ENCODE measurements at regions not wholly inside any gene's neighbourhood (a gene's known extent, or its start where the extent isn't known, plus 50 kb on each side); places are given as distances from the start of the nearest gene placed in this dataset.

DNA sequence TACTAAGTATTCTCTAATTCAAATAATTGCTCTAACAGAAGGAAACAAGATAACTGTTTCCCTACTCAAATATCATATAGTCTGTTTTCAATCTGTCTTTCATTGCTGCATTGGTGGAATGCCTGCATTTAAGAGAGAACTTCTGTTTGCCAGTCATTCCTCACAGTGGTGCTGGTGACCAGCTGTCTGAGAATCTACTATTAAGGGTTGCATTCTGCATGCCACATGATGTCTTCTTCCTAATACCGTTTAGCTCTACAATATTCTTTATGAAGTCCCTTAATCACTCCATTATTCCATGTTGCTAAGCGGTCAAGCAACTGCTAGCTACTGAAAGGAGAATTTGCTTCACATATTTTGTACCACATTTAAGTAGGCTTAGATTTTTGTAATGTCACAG is 167.1 kb upstream of the CENPE start:
- intact Hi-C loops (cut with micrococcal nuclease; ENCODE audit: unreplicated experiment), result no loop called here
- no peak overlapping the region for H2AFZ ChIP-seq (ENCODE audit: control insufficient read depth, low read depth, low read length)
- SMC1A ChIA-PET (ENCODE audit: uncharacterized antibody, unreplicated experiment), result interaction anchor here (1.2 kb wide), 1 partner anchor 33 kb away, joined by 3 read pairs; no protein-coding TSS in a partner anchor
- POLR2A ChIA-PET, result no interaction called here
- DNase-seq (ENCODE audit: low read depth, low spot score) (no peak), ATAC-seq (no peak), FAIRE-seq (no peak)
- CTCF ChIA-PET, result no interaction called here
- H3K79me2 ChIP-seq (ENCODE audit: control insufficient read depth, insufficient read depth, low read length), result no peaks in the 10 kb centered on the region
- H3K4me2 ChIP-seq (ENCODE audit: control insufficient read depth, insufficient read depth), result no peak overlapping the region
- in situ Hi-C loops (cut with MboI), result no loop called here
- RAD21 ChIA-PET (ENCODE audit: unreplicated experiment), result no interaction called here
- H3K4me3 ChIP-seq, result no peak overlapping the region
- H4K20me1 ChIP-seq (ENCODE audit: control insufficient read depth, insufficient read depth), result no peaks in the 10 kb centered on the region
- H3K27me3 ChIP-seq (replicated peaks in 1 of 2; ENCODE audit: control insufficient read depth in 2 of 2, insufficient read depth in 2 of 2, low read length in 1 of 2), result no peaks in the 10 kb centered on the region
- no peaks in the 10 kb centered on the region for H3K4me1 ChIP-seq (ENCODE audit: control insufficient read depth, insufficient read depth, low read length)
- H3K27ac ChIP-seq (ENCODE audit: control insufficient read depth, insufficient read depth), result no peak overlapping the region
- H3K36me3 ChIP-seq (ENCODE audit: control insufficient read depth in 2 of 2, insufficient read depth in 2 of 2, low read length in 1 of 2), result no peaks in the 10 kb centered on the region
- WGBS (ENCODE audit: insufficient coverage, insufficient replicate concordance, low lambda C conversion rate, missing lambda C conversion rate), result 21% methylated on average over 2 of the region's 2 CpGs
- no peaks in the 10 kb centered on the region for H3K9me3 ChIP-seq (replicated peaks; ENCODE audit: control insufficient read depth, insufficient read depth, low read length)
- no TSS peak for BruUV-seq (replicated peaks)
- TF ChIP-seq RAD21 (IDR thresholded peaks at IDR 0.05; ENCODE audit: insufficient read depth, low read depth, low read length) (0 out of 2 replicates have a peak, but pooled peaks have one; percentile 1), NFXL1 (IDR thresholded peaks at IDR 0.05; ENCODE audit: borderline replicate concordance) (no peak)
- no peak overlapping the region for H3K9ac ChIP-seq (ENCODE audit: control insufficient read depth, insufficient read depth, low read length)

DNA sequence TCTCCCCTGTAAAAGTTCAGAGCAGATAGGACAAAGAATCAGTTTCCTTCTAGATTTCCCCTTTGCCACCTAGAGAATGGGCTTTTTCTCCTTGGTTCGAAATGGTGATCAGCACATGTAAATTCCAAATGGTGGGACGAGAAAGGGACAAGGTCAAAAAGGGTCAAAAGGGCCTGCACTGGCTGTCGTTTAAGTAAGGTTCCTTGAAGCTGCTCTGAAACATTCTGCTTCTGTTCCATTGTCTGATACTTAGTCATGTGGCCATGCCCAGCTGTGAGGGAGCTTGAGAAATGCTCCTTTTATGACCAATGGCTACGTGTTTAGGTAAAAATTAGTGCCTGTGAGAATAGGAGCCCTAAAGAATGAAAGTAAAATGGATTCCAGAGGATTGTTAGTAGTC is 165.9 kb upstream of the CENPE start:
- Histone ChIP-seq H3K4me3 (no peak overlapping the region), H3K9me3 (replicated peaks; ENCODE audit: control insufficient read depth, insufficient read depth, low read length) (no peaks in the 10 kb centered on the region; the same call in 2 of the 3 replicates), H3K4me1 (ENCODE audit: control insufficient read depth, insufficient read depth, low read length) (no peaks in the 10 kb centered on the region), H3K27me3 (replicated peaks in 1 of 2; ENCODE audit: control insufficient read depth in 2 of 2, insufficient read depth in 2 of 2, low read length in 1 of 2) (no peaks in the 10 kb centered on the region), H3K79me2 (ENCODE audit: control insufficient read depth, insufficient read depth, low read length) (no peaks in the 10 kb centered on the region), H4K20me1 (ENCODE audit: control insufficient read depth, insufficient read depth) (no peaks in the 10 kb centered on the region), H3K36me3 (ENCODE audit: control insufficient read depth in 2 of 2, insufficient read depth in 2 of 2, low read length in 1 of 2) (no peaks in the 10 kb centered on the region), H3K27ac (ENCODE audit: control insufficient read depth, insufficient read depth) (no peak overlapping the region), H3K9ac (ENCODE audit: control insufficient read depth, insufficient read depth, low read length) (no peak overlapping the region), H2AFZ (ENCODE audit: control insufficient read depth, low read depth, low read length) (no peak overlapping the region), H3K4me2 (ENCODE audit: control insufficient read depth, insufficient read depth) (no peak overlapping the region)
- no peak for ATAC-seq
- DNase-seq (ENCODE audit: low read depth, low spot score), result no peak
- no peak for FAIRE-seq
- CTCF ChIA-PET, result no interaction called here
- in situ Hi-C loops (cut with MboI), result no loop called here
- BruUV-seq (replicated peaks), result no TSS peak
- intact Hi-C loops (cut with micrococcal nuclease; ENCODE audit: unreplicated experiment), result no loop called here
- 0% methylated on average over 4 of the region's 4 CpGs for WGBS (ENCODE audit: insufficient coverage, insufficient replicate concordance, low lambda C conversion rate, missing lambda C conversion rate)
- SMC1A ChIA-PET (ENCODE audit: uncharacterized antibody, unreplicated experiment), result no interaction called here
- POLR2A ChIA-PET, result no interaction called here
- RAD21 ChIA-PET (ENCODE audit: unreplicated experiment), result no interaction called here
- TF ChIP-seq, protein P1, sequence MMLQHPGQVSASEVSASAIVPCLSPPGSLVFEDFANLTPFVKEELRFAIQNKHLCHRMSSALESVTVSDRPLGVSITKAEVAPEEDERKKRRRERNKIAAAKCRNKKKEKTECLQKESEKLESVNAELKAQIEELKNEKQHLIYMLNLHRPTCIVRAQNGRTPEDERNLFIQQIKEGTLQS (IDR thresholded peaks at IDR 0.05; ENCODE audit: borderline replicate concordance, extremely low read depth, low read depth, low read length), result no peak
- TF ChIP-seq GABPA (IDR thresholded peaks at IDR 0.05; ENCODE audit: low read depth) (no peak), EED (IDR thresholded peaks at IDR 0.05; ENCODE audit: low read depth) (no peak), JUNB (IDR thresholded peaks at IDR 0.05) (no peak), CREM (IDR thresholded peaks at IDR 0.05; ENCODE audit: low read depth) (no peak), DPF2 (IDR thresholded peaks at IDR 0.05) (no peak), ZNF622 (IDR thresholded peaks at IDR 0.05) (no peak)
- TF ChIP-seq, protein P2, sequence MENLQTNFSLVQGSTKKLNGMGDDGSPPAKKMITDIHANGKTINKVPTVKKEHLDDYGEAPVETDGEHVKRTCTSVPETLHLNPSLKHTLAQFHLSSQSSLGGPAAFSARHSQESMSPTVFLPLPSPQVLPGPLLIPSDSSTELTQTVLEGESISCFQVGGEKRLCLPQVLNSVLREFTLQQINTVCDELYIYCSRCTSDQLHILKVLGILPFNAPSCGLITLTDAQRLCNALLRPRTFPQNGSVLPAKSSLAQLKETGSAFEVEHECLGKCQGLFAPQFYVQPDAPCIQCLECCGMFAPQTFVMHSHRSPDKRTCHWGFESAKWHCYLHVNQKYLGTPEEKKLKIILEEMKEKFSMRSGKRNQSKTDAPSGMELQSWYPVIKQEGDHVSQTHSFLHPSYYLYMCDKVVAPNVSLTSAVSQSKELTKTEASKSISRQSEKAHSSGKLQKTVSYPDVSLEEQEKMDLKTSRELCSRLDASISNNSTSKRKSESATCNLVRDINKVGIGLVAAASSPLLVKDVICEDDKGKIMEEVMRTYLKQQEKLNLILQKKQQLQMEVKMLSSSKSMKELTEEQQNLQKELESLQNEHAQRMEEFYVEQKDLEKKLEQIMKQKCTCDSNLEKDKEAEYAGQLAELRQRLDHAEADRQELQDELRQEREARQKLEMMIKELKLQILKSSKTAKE (IDR thresholded peaks at IDR 0.05; ENCODE audit: low read depth, poor library complexity, severe bottlenecking), result no peak
- TF ChIP-seq, protein P3, sequence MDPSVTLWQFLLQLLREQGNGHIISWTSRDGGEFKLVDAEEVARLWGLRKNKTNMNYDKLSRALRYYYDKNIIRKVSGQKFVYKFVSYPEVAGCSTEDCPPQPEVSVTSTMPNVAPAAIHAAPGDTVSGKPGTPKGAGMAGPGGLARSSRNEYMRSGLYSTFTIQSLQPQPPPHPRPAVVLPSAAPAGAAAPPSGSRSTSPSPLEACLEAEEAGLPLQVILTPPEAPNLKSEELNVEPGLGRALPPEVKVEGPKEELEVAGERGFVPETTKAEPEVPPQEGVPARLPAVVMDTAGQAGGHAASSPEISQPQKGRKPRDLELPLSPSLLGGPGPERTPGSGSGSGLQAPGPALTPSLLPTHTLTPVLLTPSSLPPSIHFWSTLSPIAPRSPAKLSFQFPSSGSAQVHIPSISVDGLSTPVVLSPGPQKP (IDR thresholded peaks at IDR 0.05; ENCODE audit: low read depth, low read length), result no peak
- TF ChIP-seq, protein P4, sequence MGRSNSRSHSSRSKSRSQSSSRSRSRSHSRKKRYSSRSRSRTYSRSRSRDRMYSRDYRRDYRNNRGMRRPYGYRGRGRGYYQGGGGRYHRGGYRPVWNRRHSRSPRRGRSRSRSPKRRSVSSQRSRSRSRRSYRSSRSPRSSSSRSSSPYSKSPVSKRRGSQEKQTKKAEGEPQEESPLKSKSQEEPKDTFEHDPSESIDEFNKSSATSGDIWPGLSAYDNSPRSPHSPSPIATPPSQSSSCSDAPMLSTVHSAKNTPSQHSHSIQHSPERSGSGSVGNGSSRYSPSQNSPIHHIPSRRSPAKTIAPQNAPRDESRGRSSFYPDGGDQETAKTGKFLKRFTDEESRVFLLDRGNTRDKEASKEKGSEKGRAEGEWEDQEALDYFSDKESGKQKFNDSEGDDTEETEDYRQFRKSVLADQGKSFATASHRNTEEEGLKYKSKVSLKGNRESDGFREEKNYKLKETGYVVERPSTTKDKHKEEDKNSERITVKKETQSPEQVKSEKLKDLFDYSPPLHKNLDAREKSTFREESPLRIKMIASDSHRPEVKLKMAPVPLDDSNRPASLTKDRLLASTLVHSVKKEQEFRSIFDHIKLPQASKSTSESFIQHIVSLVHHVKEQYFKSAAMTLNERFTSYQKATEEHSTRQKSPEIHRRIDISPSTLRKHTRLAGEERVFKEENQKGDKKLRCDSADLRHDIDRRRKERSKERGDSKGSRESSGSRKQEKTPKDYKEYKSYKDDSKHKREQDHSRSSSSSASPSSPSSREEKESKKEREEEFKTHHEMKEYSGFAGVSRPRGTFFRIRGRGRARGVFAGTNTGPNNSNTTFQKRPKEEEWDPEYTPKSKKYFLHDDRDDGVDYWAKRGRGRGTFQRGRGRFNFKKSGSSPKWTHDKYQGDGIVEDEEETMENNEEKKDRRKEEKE (IDR thresholded peaks at IDR 0.05), result no peak

Data from GM12878 (cell line).